ENCODE measurements at regions not wholly inside any gene's neighbourhood (a gene's known extent, or its start where the extent isn't known, plus 50 kb on each side); places are given as distances from the start of the nearest gene placed in this dataset.
"Not testable (repeated sequence)": the region's sequence is repeated elsewhere in the genome, so short reads cannot be mapped to it uniquely, and the experiment has no call there.

GRCh38 chr17:68780596-68780995 lies 174.6 kb downstream of the ABCA8 start:
- no peak for DNase-seq (ENCODE audit: low read depth)

GRCh38 chr17:68778726-68779125 lies 176.5 kb downstream of the ABCA8 start:
- DNase-seq (ENCODE audit: low read depth) = no peak

- no peak for DNase-seq (ENCODE audit: low read depth)
Observed at GRCh38 chr17:68777856-68778694, 176.9 kb upstream of the FAM20A start.

DNA sequence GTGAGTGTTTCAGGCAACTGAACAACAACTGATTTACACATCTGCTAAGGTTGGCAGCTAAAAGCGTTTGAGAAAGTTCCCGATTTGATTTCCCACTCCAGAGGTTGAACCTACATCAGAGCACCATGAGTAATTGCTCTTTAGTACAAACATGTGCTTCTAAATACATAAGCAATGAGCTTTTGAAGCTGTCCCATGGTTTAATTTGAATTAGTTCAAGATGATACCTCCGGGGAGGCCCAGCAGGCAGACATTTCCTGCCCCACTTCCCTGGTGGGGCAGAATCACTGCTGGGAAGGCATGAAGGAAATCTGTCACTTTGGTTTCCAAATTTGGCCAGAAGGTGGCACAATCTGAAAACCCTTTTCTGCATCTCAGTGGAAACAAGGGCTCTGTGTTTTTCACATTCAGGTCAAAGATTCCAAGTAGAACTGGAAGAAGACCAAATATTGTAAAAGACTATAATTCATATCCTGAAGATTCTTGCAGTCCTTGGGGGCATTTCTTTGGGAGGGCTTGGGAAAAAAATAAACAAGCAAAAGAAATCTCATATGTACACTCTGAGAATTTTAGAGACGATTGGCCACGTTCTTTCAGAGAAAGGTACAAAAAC lies 176.2 kb upstream of the FAM20A start:
- DNase-seq (ENCODE audit: low read depth) = peak; percentile 52

- DNase-seq (ENCODE audit: low read depth) = no peak
Observed at GRCh38 chr17:68776451-68776850, 175.3 kb upstream of the FAM20A start.

DNA sequence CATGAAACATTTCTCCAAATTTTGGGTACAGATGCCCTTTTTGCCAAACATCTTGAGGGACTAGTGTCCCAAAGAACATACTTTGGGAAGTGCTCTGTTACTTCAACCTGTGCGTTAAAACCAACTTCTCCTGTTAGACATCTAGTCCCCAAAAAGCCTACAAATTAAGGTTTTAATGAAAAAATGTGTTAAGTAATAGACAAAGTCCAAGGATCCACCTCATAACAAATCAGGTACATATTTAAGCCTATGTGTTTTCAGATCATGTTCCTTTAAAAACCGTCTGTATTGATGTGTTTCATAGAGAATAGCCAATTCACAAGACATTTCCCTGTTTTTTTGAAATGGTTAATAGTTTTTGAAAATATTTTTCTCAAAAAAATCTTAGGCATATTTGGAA lies 174.8 kb upstream of the FAM20A start:
- no peak for DNase-seq (ENCODE audit: low read depth)

DNA sequence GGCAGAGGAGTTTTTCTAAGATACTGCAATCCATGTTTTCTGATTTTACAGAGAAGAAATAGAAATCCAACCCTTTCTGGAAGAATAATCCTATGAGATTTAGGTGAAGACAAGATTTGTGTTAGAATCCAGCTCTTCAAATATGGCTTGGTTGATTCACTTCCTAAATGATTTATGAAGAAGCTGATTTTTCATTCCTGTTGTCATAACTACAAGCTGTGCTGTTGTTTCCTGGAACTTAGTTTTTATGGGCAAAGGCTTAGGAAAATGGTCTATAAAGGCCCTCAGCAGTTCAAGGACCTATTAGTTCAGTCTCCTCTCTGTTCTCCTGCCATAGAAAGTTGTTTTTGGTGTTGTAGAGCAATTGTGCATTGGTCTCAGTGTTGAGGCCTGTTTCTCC lies 174.2 kb upstream of the FAM20A start:
- peak; percentile 12 for DNase-seq (ENCODE audit: low read depth)

DNA sequence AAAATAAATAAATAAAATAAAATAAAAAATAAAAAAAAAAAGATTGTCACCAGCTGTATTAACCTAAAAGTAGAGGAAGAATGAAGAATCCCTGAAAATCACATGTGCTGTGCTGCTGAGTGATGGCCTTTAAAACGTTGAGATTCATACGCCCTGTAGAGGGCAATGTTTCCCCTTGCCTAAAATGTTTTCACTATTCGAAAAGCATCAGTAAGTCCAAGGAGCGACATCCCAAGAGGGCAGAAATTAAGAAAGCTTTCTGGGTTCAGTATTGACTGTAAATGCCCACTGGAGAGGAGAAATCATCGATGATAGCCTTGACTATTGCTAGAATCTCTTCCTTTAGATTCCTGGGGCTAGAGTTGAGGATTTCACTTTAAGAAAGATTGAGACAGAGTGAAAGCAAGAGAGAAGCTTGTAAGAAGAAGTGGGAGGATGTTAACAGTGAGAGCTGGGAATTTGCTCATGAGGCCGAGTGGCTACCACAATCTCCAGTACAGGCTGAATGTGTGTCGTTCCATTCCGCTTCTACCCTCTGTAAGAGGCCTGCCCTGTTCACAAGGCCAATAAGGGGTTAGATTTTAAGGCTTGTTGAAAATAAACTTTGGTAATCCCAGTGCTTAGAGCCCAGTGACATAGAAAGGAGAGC lies 170.8 kb upstream of the FAM20A start:
- peak; percentile 57 for DNase-seq (ENCODE audit: low read depth)

DNA sequence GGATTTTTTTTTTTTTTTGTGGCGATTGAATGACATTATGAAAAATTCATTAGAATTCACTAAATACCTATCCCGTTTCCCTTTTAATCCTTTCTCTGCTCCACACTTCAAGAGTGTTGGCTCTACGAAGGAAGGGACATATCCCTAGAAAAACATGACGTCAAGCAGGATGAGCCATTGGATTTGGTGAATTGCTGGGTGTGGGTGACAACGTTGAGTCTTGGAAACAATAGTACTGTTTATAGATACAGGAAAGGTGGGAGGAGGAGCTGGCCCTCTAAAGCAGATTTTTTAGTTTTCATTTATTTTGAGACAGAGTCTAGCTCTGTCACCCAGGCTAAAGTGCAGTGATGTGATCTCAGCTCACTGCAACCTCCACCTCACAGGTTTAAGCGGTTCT lies 167.6 kb upstream of the FAM20A start:
- DNase-seq (ENCODE audit: low read depth) = peak; percentile 8

GRCh38 chr17:68766640-68767039 lies 165.5 kb upstream of the FAM20A start:
- no peak for DNase-seq (ENCODE audit: low read depth)

GRCh38 chr17:68763562-68763961 lies 162.4 kb upstream of the FAM20A start:
- peak; percentile 22 for DNase-seq (ENCODE audit: low read depth)

DNA sequence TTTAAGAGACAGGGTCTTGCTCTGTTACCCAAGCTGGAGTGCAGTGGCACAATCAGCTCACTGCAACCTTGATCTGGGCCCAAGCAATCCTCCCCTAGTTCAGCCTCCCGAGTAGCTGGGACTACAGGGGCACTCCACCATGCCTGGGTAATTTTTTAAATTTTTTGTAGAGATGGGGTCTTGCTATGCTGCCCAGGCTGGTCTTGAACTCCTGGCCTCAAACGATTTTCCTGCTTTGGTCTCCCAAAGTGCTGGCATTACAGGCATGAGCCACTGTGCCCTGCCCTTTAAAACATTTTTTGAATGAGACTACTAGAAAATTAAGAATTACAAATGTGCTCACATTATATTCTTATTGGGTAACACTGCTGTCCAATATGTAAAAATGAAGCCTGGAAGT lies 161.7 kb upstream of the FAM20A start:
- no peak for DNase-seq (ENCODE audit: low read depth)

DNA sequence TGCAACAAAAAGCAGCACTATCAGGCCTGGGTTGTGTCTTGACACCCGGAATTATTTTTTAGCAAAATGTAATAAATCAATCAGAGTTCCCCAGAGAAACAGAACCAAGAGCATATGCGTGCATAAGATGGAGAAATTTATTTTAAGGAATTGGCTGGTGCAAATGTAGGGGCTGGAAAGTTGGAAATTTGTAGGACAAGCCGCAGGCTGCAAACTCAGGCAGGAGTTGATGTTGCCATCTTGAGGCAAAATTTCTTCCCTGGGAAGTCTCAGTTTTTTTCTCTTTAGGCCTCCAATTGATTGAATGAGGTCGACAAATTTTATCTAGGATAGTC lies 158.9 kb upstream of the FAM20A start:
- no peak for DNase-seq (ENCODE audit: low read depth)

- peak; percentile 87 for DNase-seq (ENCODE audit: low read depth)
Observed at GRCh38 chr17:68759343-68760140, 158.4 kb upstream of the FAM20A start.

DNA sequence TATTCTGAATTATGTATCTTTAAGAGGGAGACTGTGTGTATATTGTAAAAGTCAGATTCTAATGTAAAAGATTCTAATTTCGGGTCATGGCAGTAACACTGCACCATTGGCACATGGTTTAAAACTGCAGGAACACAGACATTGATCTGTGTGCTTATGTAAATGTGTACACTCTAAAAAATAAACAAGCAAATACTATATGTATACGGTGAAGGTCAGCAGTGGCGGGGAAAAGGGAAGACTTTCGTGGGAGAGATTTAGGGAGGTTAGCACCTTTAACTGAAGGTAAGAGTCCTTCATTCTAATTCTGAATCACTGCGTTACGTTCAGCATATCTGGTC lies 157.8 kb upstream of the FAM20A start:
- DNase-seq (ENCODE audit: low read depth) = no peak

DNA sequence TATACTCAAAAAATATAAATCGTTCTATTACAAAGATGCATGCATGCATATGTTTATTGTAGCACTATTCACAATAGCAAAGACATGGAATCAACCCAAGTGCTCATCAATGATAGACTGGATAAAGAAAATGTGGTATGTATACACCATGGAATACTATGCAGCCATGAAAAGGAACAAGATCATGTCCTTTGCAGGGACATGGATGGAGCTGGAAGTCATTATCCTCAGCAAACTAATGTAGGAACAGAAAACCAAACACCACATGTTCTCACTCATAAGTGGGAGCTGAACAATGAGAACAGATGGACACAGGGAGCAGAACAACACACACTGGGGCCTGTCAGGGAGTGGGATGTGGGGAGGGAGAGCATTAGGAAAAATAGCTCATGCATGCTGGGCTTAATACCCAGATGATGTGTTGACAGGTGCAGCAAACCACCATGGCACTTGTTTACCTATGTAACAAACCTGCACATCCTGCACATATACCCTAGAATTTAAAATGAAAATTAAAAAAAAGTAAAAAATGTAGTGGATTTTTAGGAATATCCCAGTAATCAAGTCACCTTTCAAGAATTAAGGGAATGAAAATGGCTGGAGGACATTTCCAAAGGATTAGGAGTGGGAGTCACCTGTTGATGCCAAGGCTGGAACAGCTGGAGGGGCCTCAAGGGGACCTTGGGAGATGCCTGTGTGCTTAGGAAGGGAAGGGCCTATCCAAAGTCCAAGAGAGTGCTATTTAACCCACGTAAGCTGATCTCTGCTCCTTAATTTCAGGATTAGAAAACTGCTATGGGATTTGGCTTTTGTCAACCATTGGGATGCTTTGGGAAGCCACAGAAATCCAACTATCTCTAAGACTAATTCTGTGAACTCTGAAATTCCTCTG lies 156.9 kb upstream of the FAM20A start:
- not testable (repeated sequence) for DNase-seq (ENCODE audit: low read depth)

DNA sequence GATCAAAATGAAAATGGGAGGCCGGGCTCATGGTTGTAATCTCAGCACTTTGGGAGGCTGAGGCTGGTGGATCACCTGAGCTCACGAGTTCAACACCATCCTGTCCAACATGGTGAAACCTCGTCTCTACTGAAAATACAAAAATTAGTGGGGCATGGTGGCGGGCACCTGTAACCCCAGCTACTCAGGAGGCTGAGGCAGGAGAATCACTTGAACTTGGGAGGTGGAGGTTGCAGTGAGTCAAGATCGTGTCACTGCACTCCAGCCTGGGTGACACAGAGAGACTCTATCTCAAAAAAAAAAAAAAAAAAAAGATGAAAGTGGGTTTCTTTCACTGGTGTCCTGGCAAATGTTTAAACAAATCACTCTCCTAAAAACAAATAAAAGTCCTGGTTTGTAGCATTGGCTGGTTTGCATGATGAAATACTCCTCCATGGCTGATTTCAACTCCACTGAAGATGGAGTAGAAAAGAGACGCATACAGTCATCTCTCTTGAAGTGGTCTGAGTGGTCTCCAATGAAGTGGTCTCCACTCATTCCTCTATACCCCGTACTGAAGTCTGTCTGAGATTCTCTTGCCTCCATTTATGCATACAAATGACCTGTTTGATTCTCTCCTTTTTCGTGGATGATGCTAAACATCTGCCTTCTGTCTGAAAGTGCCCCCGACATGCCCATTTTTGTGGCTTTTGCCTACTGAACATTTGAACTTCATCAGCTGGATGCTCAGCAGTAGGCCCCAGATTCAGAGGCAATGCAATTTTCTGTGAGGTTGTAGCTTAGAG lies 153.0 kb upstream of the FAM20A start:
- DNase-seq (ENCODE audit: low read depth) = no peak

DNA sequence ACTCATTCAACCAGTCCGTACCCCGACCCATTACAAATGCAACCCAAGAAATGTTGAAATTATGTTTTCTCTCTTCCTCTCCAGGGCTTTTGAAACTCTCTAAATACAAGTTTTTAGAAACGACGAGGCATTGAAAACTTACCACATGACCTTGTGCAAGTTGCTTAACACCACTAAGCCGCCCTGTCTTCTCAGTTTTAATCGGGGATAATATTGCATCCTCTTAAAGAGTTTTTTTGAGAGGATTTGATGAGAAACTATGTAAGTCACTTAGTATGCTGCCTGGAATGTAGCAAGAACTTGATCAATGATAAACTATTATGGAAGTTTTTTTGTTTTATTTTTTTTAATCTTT lies 149.0 kb upstream of the FAM20A start:
- no peak for DNase-seq (ENCODE audit: low read depth)

DNA sequence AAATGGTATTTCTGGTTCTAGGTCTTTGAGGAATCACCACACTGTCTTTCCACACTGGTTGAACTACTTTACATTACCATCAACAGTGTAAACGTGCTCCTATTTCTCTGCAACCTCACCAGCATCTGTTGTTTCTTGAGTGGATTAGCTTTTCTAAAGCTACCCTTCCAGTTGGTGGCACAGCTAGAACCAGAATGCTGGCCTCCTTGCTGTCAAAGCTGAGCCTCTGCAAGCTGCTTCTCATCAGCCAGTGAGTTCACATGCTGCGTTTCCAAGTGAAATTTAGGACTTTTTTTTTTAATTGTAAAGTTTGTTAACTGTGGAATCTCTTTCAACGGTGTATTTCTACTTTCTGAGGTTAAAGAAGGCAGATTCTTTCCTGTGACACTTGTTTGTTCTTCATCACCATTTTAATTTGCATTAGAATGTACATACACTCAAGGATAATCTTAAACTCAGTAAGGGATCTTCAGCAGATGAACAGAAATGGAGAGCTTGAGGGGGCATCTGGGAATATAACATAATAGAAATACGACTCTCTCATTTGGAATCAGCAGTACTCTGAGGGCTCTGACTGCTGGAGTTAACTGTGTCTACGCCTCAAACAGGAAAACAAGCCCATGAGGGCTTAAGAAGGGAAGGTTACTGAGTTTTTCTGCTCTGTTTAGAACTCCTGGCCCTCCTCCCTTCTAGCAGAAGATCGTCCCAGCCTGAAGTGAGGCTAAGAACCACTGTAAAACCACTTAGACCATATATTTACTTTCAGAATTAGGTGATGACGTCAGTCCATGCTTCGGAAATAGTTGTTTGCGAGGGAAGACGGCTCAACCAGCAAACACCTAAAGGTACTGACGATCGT lies 148.4 kb upstream of the FAM20A start:
- DNase-seq (ENCODE audit: low read depth) = no peak

GRCh38 chr17:68748381-68748780 lies 147.2 kb upstream of the FAM20A start:
- DNase-seq (ENCODE audit: low read depth) = no peak
